Psoas muscle (tissue), 7 donors: ENCODE measurements at regions not wholly inside any gene's neighbourhood (a gene's known extent, or its start where the extent isn't known, plus 50 kb on each side); places are given as distances from the start of the nearest gene placed in this dataset.

Experiments
- ATAC-seq, 4 donors: fragments of 200-7000 bp; cut with Tn5 transposase; one replicate each; pipeline ENCODE4 v1.9.1; 2020; ENCODE audit warnings: moderate library complexity in 3 of 4, mild to moderate bottlenecking in 2 of 4
- DNase-seq, 2 donors: peaks; one replicate each; pipeline ENCODE4 v3.0.0-alpha.2; 2020
- H3K27ac ChIP-seq: fragments of 200-600 bp; one replicate; pipeline ENCODE4 v1.8.0; 2022
- H3K27me3 ChIP-seq, 3 donors: fragments of 200-600 bp in 1 of 3; one replicate each; pipeline versions ENCODE4 v1.6.1 to v1.8.0; 2013 to 2022; ENCODE audit warnings: low read length in 2 of 3, mild to moderate bottlenecking in 2 of 3, moderate library complexity in 1 of 3; ENCODE audit not compliant: insufficient read depth in 3 of 3
- H3K36me3 ChIP-seq, 2 donors: fragments of 200-600 bp in 1 of 2; one replicate each; pipeline versions ENCODE4 v1.6.1 to v1.8.0; 2013 to 2022; ENCODE audit warnings: low read depth in 1 of 2, mild to moderate bottlenecking in 1 of 2, moderate library complexity in 1 of 2; ENCODE audit not compliant: insufficient read depth in 1 of 2
- H3K4me1 ChIP-seq: fragments of 200-600 bp; one replicate; pipeline ENCODE4 v1.8.0; 2022
- H3K4me3 ChIP-seq: fragments of 200-600 bp; one replicate; pipeline ENCODE4 v1.8.0; 2022; ENCODE audit warnings: mild to moderate bottlenecking
- H3K9me3 ChIP-seq: fragments of 200-600 bp; one replicate; pipeline ENCODE4 v1.8.0; 2022
- CTCF ChIP-seq: fragments of 200-600 bp; IDR thresholded peaks from one replicate; pipeline ENCODE4 v1.8.0; 2022; ENCODE audit warnings: antibody characterized with exemption
- WGBS, 3 donors: extraction: QIAGEN DNeasy Blood & Tissue Kit; methylation state at CpG; one replicate each; pipeline versions ENCODE4 v1.1.6 to v1.1.7; 2013; 5-methylcytosine and 5-hydroxymethylcytosine counted together
- intact Hi-C, 2 donors: fragments of 100-400 bp; cut with DNase I; formaldehyde crosslinking; loops; one replicate each; pipeline versions ENCODE4 v1.11.0 to v1.14.2; 2022
- donor health status: healthy with polysubstance abuse.
- donor health status: DM: no; HTN: no; CAD: no; lungs with moderate emphysema.
- donor health status: Bipolar disorder and iron deficiency.
- donor health status: healthy.
- donor health status: DM: yes; HTN: yes; CAD: no.
- donor health status: DM: no; HTN: no; CAD: no.
- donor health status: DM: yes; HTN: yes; CAD: no.

GRCh38 chr6:103062136-103062535, 1668.6 kb downstream of the GRIK2 start:
- Histone ChIP-seq H3K36me3 (no peaks in the 10 kb centered on the region), H3K4me3 (no peak overlapping the region), H3K4me1 (no peaks in the 10 kb centered on the region), H3K9me3 (peaks cover 9% of the 10 kb centered on the region), H3K27me3 (no peaks in the 10 kb centered on the region), H3K27ac (no peak overlapping the region)
- ATAC-seq (no peak), DNase-seq (no peak)
- intact Hi-C loops: no loop called here
- WGBS, 3 donors: 95 to 97% (median 96%) methylated on average over 1 of the region's 1 CpG
- no peak for TF ChIP-seq CTCF

GRCh38 chr6:103047567-103047966, 1654.1 kb downstream of the GRIK2 start:
- TF ChIP-seq CTCF: no peak

GRCh38 chr6:103042336-103042735, 1648.8 kb downstream of the GRIK2 start:
- no peak for DNase-seq
- 43 to 49% (median 46%) methylated on average over 5 of the region's 5 CpGs for WGBS, 3 donors
- Histone ChIP-seq H3K27ac (no peak overlapping the region), H3K4me3 (no peak overlapping the region), H3K36me3 (no peaks in the 10 kb centered on the region), H3K27me3 (no peaks in the 10 kb centered on the region), H3K4me1 (no peaks in the 10 kb centered on the region), H3K9me3 (no peaks in the 10 kb centered on the region)
- TF ChIP-seq CTCF: no peak
- ATAC-seq: no peak
- intact Hi-C loops: no loop called here

More at GRCh38 chr6:103047567-103047966, 1654.1 kb downstream of the GRIK2 start:
- Histone ChIP-seq H3K27me3 (no peaks in the 10 kb centered on the region), H3K9me3 (no peaks in the 10 kb centered on the region), H3K4me1 (no peaks in the 10 kb centered on the region), H3K36me3 (no peaks in the 10 kb centered on the region), H3K27ac (no peak overlapping the region), H3K4me3 (no peak overlapping the region)
- intact Hi-C loops: no loop called here
- ATAC-seq (no peak), DNase-seq (no peak)

- Histone ChIP-seq H3K27me3 (no peaks in the 10 kb centered on the region), H3K4me3 (no peak overlapping the region), H3K27ac (no peak overlapping the region), H3K9me3 (no peaks in the 10 kb centered on the region), H3K36me3 (no peaks in the 10 kb centered on the region), H3K4me1 (no peaks in the 10 kb centered on the region)
- DNase-seq (no peak), ATAC-seq (no peak)
- intact Hi-C loops: no loop called here
- WGBS, 3 donors: 59 to 78% (median 75%) methylated on average over 2 of the region's 2 CpGs
- TF ChIP-seq CTCF: no peak
These were observed 1643.3 kb downstream of the GRIK2 start for GRCh38 chr6:103036846-103037245.

- ATAC-seq (no peak), DNase-seq (no peak)
- no peak for TF ChIP-seq CTCF
- Histone ChIP-seq H3K27me3 (no peaks in the 10 kb centered on the region), H3K9me3 (no peaks in the 10 kb centered on the region), H3K36me3 (no peaks in the 10 kb centered on the region), H3K4me3 (no peak overlapping the region), H3K4me1 (no peaks in the 10 kb centered on the region), H3K27ac (no peak overlapping the region)
- intact Hi-C loops: no loop called here
- 69 to 72% (median 69%) methylated on average over 7 of the region's 7 CpGs for WGBS, 3 donors
These were observed 1633.9 kb downstream of the GRIK2 start for GRCh38 chr6:103027271-103027931.
